Panc1 (cell line): ENCODE measurements at regions not wholly inside any gene's neighbourhood (a gene's known extent, or its start where the extent isn't known, plus 50 kb on each side); places are given as distances from the start of the nearest gene placed in this dataset.
"Not testable (repeated sequence)": the region's sequence is repeated elsewhere in the genome, so short reads cannot be mapped to it uniquely, and the experiment has no call there.

Source experiments
- POLR2AphosphoS5 ChIP-seq: IDR thresholded peaks from 2 replicates; pipeline ENCODE4 v1.6.1; 2012; ENCODE audit warnings: mild to moderate bottlenecking, low read depth, low read length, moderate library complexity
- SIN3A ChIP-seq: IDR thresholded peaks from 2 replicates; pipeline ENCODE4 v1.6.1; 2012; ENCODE audit warnings: low read depth, mild to moderate bottlenecking, low read length, moderate library complexity, borderline replicate concordance; ENCODE audit not compliant: insufficient read depth
- TF ChIP-seq, protein P1 (sequence below): fragments of 450-650 bp; IDR thresholded peaks from 2 replicates; pipeline ENCODE4 v1.5.1; 2017; ENCODE audit warnings: mild to moderate bottlenecking

DNA sequence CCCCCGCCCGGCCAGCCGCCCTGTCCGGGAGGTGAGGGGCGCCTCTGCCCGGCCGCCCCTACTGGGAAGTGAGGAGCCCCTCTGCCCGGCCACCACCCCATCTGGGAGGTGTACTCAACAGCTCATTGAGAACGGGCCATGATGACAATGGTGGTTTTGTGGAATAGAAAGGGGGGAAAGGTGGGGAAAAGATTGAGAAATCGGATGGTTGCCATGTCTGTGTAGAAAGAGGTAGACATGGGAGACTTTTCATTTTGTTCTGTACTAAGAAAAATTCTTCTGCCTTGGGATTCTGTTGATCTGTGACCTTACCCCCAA, 215.8 kb downstream of the BCAS1 start:
- TF ChIP-seq, protein P1, sequence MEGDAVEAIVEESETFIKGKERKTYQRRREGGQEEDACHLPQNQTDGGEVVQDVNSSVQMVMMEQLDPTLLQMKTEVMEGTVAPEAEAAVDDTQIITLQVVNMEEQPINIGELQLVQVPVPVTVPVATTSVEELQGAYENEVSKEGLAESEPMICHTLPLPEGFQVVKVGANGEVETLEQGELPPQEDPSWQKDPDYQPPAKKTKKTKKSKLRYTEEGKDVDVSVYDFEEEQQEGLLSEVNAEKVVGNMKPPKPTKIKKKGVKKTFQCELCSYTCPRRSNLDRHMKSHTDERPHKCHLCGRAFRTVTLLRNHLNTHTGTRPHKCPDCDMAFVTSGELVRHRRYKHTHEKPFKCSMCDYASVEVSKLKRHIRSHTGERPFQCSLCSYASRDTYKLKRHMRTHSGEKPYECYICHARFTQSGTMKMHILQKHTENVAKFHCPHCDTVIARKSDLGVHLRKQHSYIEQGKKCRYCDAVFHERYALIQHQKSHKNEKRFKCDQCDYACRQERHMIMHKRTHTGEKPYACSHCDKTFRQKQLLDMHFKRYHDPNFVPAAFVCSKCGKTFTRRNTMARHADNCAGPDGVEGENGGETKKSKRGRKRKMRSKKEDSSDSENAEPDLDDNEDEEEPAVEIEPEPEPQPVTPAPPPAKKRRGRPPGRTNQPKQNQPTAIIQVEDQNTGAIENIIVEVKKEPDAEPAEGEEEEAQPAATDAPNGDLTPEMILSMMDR: not testable (repeated sequence)
- TF ChIP-seq POLR2AphosphoS5, SIN3A: not testable (repeated sequence)
